Loucy (cell line): ENCODE measurements at regions not wholly inside any gene's neighbourhood (a gene's known extent, or its start where the extent isn't known, plus 50 kb on each side); places are given as distances from the start of the nearest gene placed in this dataset.
"Not testable (repeated sequence)": the region's sequence is repeated elsewhere in the genome, so short reads cannot be mapped to it uniquely, and the experiment has no call there.

Source experiments
- H2AFZ ChIP-seq: fragments of 200-600 bp; sonication (generic); 2 replicates; pipeline ENCODE4 v1.6.0; 2016; ENCODE audit warnings: antibody characterized with exemption, mild to moderate bottlenecking, low read length, moderate library complexity
- H3F3A ChIP-seq: fragments of 200-600 bp; 2 replicates; pipeline ENCODE4 v1.6.0; 2016; ENCODE audit warnings: antibody characterized with exemption, low read depth, mild to moderate bottlenecking
- H3K27me3 ChIP-seq: fragments of 200-600 bp; sonication (generic); 2 replicates; pipeline ENCODE4 v1.6.1; 2014; ENCODE audit warnings: low read length, mild to moderate bottlenecking; ENCODE audit not compliant: insufficient read depth, poor library complexity, severe bottlenecking
- H3K36me3 ChIP-seq: fragments of 200-600 bp; sonication (generic); 2 replicates; pipeline ENCODE4 v1.6.1; 2016; ENCODE audit warnings: low read length; ENCODE audit not compliant: insufficient read depth
- H3K4me1 ChIP-seq: fragments of 200-600 bp; sonication (generic); 2 replicates; pipeline ENCODE4 v1.5.1; 2014; ENCODE audit warnings: low read length, mild to moderate bottlenecking; ENCODE audit not compliant: insufficient read depth, poor library complexity, severe bottlenecking
- H3K4me2 ChIP-seq: fragments of 200-600 bp; sonication (generic); 2 replicates; pipeline ENCODE4 v1.6.0; 2014; ENCODE audit warnings: antibody characterized with exemption, low read length, low read depth, mild to moderate bottlenecking; ENCODE audit not compliant: poor library complexity, severe bottlenecking
- H3K4me3 ChIP-seq: fragments of 200-600 bp; sonication (generic); 2 replicates; pipeline ENCODE4 v1.5.1; 2014; ENCODE audit warnings: low read length, mild to moderate bottlenecking, mixed read lengths; ENCODE audit not compliant: poor library complexity, severe bottlenecking
- H3K79me2 ChIP-seq: fragments of 200-600 bp; sonication (generic); 2 replicates; pipeline ENCODE4 v1.6.1; 2014; ENCODE audit warnings: low read length; ENCODE audit not compliant: insufficient read depth
- H3K9ac ChIP-seq: fragments of 200-600 bp; sonication (generic); 2 replicates; pipeline ENCODE4 v1.6.0; 2014; ENCODE audit warnings: mild to moderate bottlenecking, low read depth, low read length, moderate library complexity; ENCODE audit not compliant: poor library complexity, severe bottlenecking
- H3K9me2 ChIP-seq: fragments of 200-600 bp; sonication (generic); replicated peaks from 2 replicates; pipeline ENCODE4 v1.6.1; 2016; ENCODE audit warnings: low read depth, low read length, mixed read lengths
- H3K9me3 ChIP-seq: fragments of 200-600 bp; sonication (generic); 2 replicates; pipeline ENCODE4 v1.6.1; 2014; ENCODE audit warnings: mild to moderate bottlenecking, antibody characterized with exemption, low read length, low read depth; ENCODE audit not compliant: insufficient read depth
- H4K20me1 ChIP-seq: fragments of 200-600 bp; sonication (generic); 2 replicates; pipeline ENCODE4 v1.6.0; 2014; ENCODE audit warnings: antibody characterized with exemption, low read length, mild to moderate bottlenecking; ENCODE audit not compliant: insufficient read depth, poor library complexity, severe bottlenecking

GRCh38 chr2:242171290-242171689 lies 301.8 kb downstream of the RTP5 start:
- not testable (repeated sequence) for H3K4me1 ChIP-seq, H2AFZ ChIP-seq, H3K4me2 ChIP-seq, H3K9ac ChIP-seq, H3K9me2 ChIP-seq, H3F3A ChIP-seq, H3K79me2 ChIP-seq, H3K4me3 ChIP-seq, H3K9me3 ChIP-seq, H3K27me3 ChIP-seq, H4K20me1 ChIP-seq, H3K36me3 ChIP-seq
